Vagina (tissue), 2 donors: ENCODE measurements at regions not wholly inside any gene's neighbourhood (a gene's known extent, or its start where the extent isn't known, plus 50 kb on each side); places are given as distances from the start of the nearest gene placed in this dataset.

Source experiments
- DNase-seq, 2 donors: peaks; one replicate each; pipeline ENCODE4 v3.0.0-alpha.2; 2017; ENCODE audit errors: extremely low spot score in 2 of 2
- H3K27ac ChIP-seq: fragments of 200-600 bp; sonication (generic); one replicate; pipeline ENCODE4 v1.5.1; 2019
- H3K27me3 ChIP-seq: fragments of 200-600 bp; sonication (generic); one replicate; pipeline ENCODE4 v1.5.1; 2019
- H3K36me3 ChIP-seq, 2 donors: fragments of 200-600 bp; sonication (generic); one replicate each; pipeline ENCODE4 v1.5.1; 2017 to 2019
- H3K4me1 ChIP-seq: fragments of 200-600 bp; sonication (generic); one replicate; pipeline ENCODE4 v1.5.1; 2019
- H3K4me3 ChIP-seq, 2 donors: fragments of 200-600 bp; sonication (generic); 1 replicate in 1 of 2; 2 replicates in 1 of 2; pipeline ENCODE4 v1.5.1; 2016 to 2019
- H3K9me3 ChIP-seq: fragments of 200-600 bp; sonication (generic); one replicate; pipeline ENCODE4 v1.5.1; 2019
- POLR2A ChIP-seq, 2 donors: fragments of 450-650 bp; IDR thresholded peaks; one replicate each; pipeline ENCODE4 v1.6.1; 2017; ENCODE audit warnings: antibody characterized with exemption in 2 of 2, mild to moderate bottlenecking in 2 of 2, moderate library complexity in 2 of 2
- POLR2AphosphoS5 ChIP-seq, 2 donors: sonication (generic); formaldehyde crosslinking; IDR thresholded peaks; one replicate each; pipeline ENCODE4 v1.9.0; 2017; ENCODE audit warnings: antibody characterized with exemption in 2 of 2, mild to moderate bottlenecking in 2 of 2, low read depth in 1 of 2; ENCODE audit not compliant: insufficient read depth in 1 of 2
- intact Hi-C: fragments of 100-400 bp; cut with DNase I; formaldehyde crosslinking; loops from one replicate; pipeline ENCODE4 v1.15.1; 2023
- TF ChIP-seq, protein P1 (sequence below), 3 experiments: fragments of 450-650 bp in 2 of 3; fragments of 200-600 bp in 1 of 3; sonication (generic) in 1 of 3; IDR thresholded peaks; one replicate each; pipeline ENCODE4 v1.5.1; 2017 to 2019; ENCODE audit warnings: antibody characterized with exemption in 3 of 3, mild to moderate bottlenecking in 2 of 3, moderate library complexity in 2 of 3

DNA sequence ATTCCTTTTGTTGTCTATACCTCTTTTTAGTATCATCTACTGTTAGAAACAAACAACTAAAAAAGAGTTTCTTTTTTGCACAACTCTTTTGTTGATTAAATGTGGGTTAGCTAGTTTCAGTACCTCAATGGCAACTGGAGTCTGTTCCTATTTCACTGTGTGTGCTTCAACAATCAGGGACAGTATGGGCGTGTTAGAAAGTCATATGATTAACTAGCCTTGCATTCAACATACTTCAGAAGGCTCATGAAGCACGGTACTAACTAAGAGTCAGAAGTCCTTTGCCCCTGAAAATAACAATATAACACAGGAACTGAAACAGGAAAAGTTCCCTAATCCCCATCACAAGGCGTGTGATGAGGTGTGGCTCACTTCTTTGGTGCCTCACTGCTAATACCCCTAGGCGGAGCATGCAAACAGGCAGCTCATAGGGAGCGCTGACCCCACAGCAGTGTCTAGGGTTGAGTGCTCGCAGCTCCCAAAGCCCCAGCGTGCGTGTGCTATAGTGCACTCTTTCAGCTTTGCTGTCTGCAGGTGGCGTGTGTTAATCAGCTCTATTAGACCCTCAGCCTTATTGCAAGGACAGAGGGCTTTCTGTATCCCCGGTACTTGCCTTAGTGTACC lies 203.1 kb upstream of the NDST3 start:
- H3K36me3 ChIP-seq: no peaks in the 10 kb centered on the region
- no peaks in the 10 kb centered on the region for H3K4me1 ChIP-seq
- intact Hi-C loops: no loop called here
- no peak for TF ChIP-seq POLR2AphosphoS5 (IDR thresholded peaks at IDR 0.05; ENCODE audit: insufficient read depth in 1 of 2, low read depth in 1 of 2)
- TF ChIP-seq POLR2A (IDR thresholded peaks at IDR 0.05): no peak
- TF ChIP-seq, protein P1, sequence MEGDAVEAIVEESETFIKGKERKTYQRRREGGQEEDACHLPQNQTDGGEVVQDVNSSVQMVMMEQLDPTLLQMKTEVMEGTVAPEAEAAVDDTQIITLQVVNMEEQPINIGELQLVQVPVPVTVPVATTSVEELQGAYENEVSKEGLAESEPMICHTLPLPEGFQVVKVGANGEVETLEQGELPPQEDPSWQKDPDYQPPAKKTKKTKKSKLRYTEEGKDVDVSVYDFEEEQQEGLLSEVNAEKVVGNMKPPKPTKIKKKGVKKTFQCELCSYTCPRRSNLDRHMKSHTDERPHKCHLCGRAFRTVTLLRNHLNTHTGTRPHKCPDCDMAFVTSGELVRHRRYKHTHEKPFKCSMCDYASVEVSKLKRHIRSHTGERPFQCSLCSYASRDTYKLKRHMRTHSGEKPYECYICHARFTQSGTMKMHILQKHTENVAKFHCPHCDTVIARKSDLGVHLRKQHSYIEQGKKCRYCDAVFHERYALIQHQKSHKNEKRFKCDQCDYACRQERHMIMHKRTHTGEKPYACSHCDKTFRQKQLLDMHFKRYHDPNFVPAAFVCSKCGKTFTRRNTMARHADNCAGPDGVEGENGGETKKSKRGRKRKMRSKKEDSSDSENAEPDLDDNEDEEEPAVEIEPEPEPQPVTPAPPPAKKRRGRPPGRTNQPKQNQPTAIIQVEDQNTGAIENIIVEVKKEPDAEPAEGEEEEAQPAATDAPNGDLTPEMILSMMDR (IDR thresholded peaks at IDR 0.05): no peak
- no peak for DNase-seq
- no peak overlapping the region for H3K27ac ChIP-seq
- H3K9me3 ChIP-seq: no peaks in the 10 kb centered on the region
- H3K27me3 ChIP-seq: no peaks in the 10 kb centered on the region
- H3K4me3 ChIP-seq: no peak overlapping the region

GRCh38 chr4:117835566-117835965 lies 198.7 kb upstream of the NDST3 start:
- Histone ChIP-seq H3K27me3 (no peaks in the 10 kb centered on the region), H3K9me3 (no peaks in the 10 kb centered on the region), H3K4me3 (no peak overlapping the region), H3K27ac (no peak overlapping the region), H3K4me1 (no peaks in the 10 kb centered on the region), H3K36me3 (no peaks in the 10 kb centered on the region)
- intact Hi-C loops: no loop called here
- no peak for DNase-seq
- TF ChIP-seq, protein P1 (IDR thresholded peaks at IDR 0.05): no peak
- TF ChIP-seq POLR2AphosphoS5 (IDR thresholded peaks at IDR 0.05; ENCODE audit: insufficient read depth in 1 of 2, low read depth in 1 of 2): no peak
- TF ChIP-seq POLR2A (IDR thresholded peaks at IDR 0.05): no peak

DNA sequence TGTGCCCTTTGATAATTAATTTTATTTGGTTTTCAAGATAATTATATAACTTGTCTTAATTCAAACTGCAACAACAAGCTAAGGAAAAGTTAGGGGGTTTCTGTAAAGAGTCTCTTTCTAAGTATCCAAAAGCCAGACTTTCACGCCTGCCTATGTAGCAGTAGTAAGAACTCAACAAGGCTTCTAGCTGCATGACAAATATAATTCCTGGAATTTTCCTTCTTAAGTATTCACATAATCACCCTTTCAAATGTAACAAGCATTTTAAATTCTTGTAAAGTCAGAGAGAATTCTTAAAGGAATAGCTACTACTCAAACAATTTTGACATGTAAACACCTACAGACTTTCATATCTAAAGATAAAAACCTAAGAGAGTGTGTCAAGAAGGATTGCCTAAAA lies 189.7 kb upstream of the NDST3 start:
- H3K4me3 ChIP-seq: no peak overlapping the region
- no peak overlapping the region for H3K27ac ChIP-seq
- H3K9me3 ChIP-seq: no peaks in the 10 kb centered on the region
- intact Hi-C loops: no loop called here
- H3K27me3 ChIP-seq: no peaks in the 10 kb centered on the region
- no peaks in the 10 kb centered on the region for H3K4me1 ChIP-seq
- no peak for DNase-seq
- H3K36me3 ChIP-seq: no peaks in the 10 kb centered on the region
- TF ChIP-seq, protein P1 (IDR thresholded peaks at IDR 0.05): no peak
- TF ChIP-seq POLR2A (IDR thresholded peaks at IDR 0.05): no peak
- TF ChIP-seq POLR2AphosphoS5 (IDR thresholded peaks at IDR 0.05; ENCODE audit: insufficient read depth in 1 of 2, low read depth in 1 of 2): no peak

DNA sequence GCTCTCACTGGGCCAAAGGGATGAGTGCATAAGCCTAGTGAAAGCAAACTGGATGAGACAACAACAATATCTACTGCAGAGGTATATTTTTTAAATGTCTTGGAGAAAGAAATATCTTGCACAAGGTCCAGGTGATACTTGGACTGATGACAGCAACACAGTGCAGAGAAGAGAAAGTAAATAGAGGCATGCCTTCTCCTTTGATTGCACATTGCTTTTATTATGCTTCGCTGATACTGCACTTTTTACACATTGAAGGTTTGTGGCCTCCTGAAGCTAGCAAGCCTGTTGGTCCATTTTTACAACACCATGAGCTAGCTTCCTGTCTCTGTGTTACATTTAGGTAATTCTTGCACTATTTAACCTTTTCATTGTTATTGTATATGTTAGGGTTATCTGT lies 189.0 kb upstream of the NDST3 start:
- intact Hi-C loops: no loop called here
- DNase-seq: no peak
- Histone ChIP-seq H3K36me3 (no peaks in the 10 kb centered on the region), H3K4me1 (no peaks in the 10 kb centered on the region), H3K9me3 (peaks cover 3% of the 10 kb centered on the region), H3K4me3 (no peak overlapping the region), H3K27me3 (no peaks in the 10 kb centered on the region), H3K27ac (no peak overlapping the region)
- TF ChIP-seq, protein P1 (IDR thresholded peaks at IDR 0.05): no peak
- no peak for TF ChIP-seq POLR2A (IDR thresholded peaks at IDR 0.05)
- no peak for TF ChIP-seq POLR2AphosphoS5 (IDR thresholded peaks at IDR 0.05; ENCODE audit: insufficient read depth in 1 of 2, low read depth in 1 of 2)

GRCh38 chr4:117847849-117848248 lies 186.4 kb upstream of the NDST3 start:
- Histone ChIP-seq H3K4me3 (no peak overlapping the region), H3K27ac (no peak overlapping the region), H3K9me3 (peaks cover 5% of the 10 kb centered on the region), H3K27me3 (no peaks in the 10 kb centered on the region), H3K36me3 (no peaks in the 10 kb centered on the region), H3K4me1 (no peaks in the 10 kb centered on the region)
- intact Hi-C loops: no loop called here
- DNase-seq: no peak
- no peak for TF ChIP-seq POLR2A (IDR thresholded peaks at IDR 0.05)
